PC-9 (cell line): ENCODE measurements at regions not wholly inside any gene's neighbourhood (a gene's known extent, or its start where the extent isn't known, plus 50 kb on each side); places are given as distances from the start of the nearest gene placed in this dataset.

ENCODE experiments used
- CTCF ChIP-seq: fragments of 200-600 bp; sonication (generic); conservative IDR thresholded peaks from 2 replicates; pipeline ENCODE4 v1.6.1; 2017; ENCODE audit warnings: mixed run types, antibody characterized with exemption, mild to moderate bottlenecking, moderate library complexity
- EZH2 ChIP-seq: fragments of 200-600 bp; sonication (generic); IDR thresholded peaks from 2 replicates; pipeline ENCODE4 v1.8.0; 2017; ENCODE audit warnings: antibody characterized with exemption, low read depth

GRCh38 chr6:127404133-127404532 lies 55.1 kb downstream of the KIAA0408 start:
- no peak for TF ChIP-seq CTCF
- no peak for TF ChIP-seq EZH2
